ENCODE measurements at regions not wholly inside any gene's neighbourhood (a gene's known extent, or its start where the extent isn't known, plus 50 kb on each side); places are given as distances from the start of the nearest gene placed in this dataset.
"Not testable (repeated sequence)": the region's sequence is repeated elsewhere in the genome, so short reads cannot be mapped to it uniquely, and the experiment has no call there.

- no peak overlapping the region for H3K4me3 ChIP-seq (ENCODE audit: control insufficient read depth, low read depth, low read length)
- DNase-seq (ENCODE audit: low read depth): peak; percentile 49
- TF ChIP-seq CTCF (conservative IDR thresholded peaks at IDR 0.05; ENCODE audit: control insufficient read depth, insufficient read depth, low read depth, low read length): no peak
These were observed 587.1 kb upstream of the CPEB2 start for GRCh38 chr4:14415146-14415545.

GRCh38 chr4:14419516-14419915 is 582.8 kb upstream of the CPEB2 start:
- H3K4me3 ChIP-seq (ENCODE audit: control insufficient read depth, low read depth, low read length): no peak overlapping the region
- no peak for DNase-seq (ENCODE audit: low read depth)
- TF ChIP-seq CTCF (conservative IDR thresholded peaks at IDR 0.05; ENCODE audit: control insufficient read depth, insufficient read depth, low read depth, low read length): no peak

- DNase-seq (ENCODE audit: low read depth); H3K4me3 ChIP-seq (ENCODE audit: control insufficient read depth, low read depth, low read length): not testable (repeated sequence)
These were observed 576.0 kb upstream of the CPEB2 start for GRCh38 chr4:14426297-14426696.

- H3K4me3 ChIP-seq (ENCODE audit: control insufficient read depth, low read depth, low read length): no peak overlapping the region
- DNase-seq (ENCODE audit: low read depth): peak; percentile 66
- no peak for TF ChIP-seq CTCF (conservative IDR thresholded peaks at IDR 0.05; ENCODE audit: control insufficient read depth, insufficient read depth, low read depth, low read length)
These were observed 574.2 kb upstream of the CPEB2 start for GRCh38 chr4:14428125-14428524.

- TF ChIP-seq CTCF (conservative IDR thresholded peaks at IDR 0.05; ENCODE audit: control insufficient read depth, insufficient read depth, low read depth, low read length): no peak
- no peak overlapping the region for H3K4me3 ChIP-seq (ENCODE audit: control insufficient read depth, low read depth, low read length)
- no peak for DNase-seq (ENCODE audit: low read depth)
These were observed 570.8 kb upstream of the CPEB2 start for GRCh38 chr4:14431155-14432134.

- TF ChIP-seq CTCF (conservative IDR thresholded peaks at IDR 0.05; ENCODE audit: control insufficient read depth, insufficient read depth, low read depth, low read length): no peak
- DNase-seq (ENCODE audit: low read depth): peak; percentile 27
- no peak overlapping the region for H3K4me3 ChIP-seq (ENCODE audit: control insufficient read depth, low read depth, low read length)
These were observed 567.8 kb upstream of the CPEB2 start for GRCh38 chr4:14434483-14434882.

- H3K4me3 ChIP-seq (ENCODE audit: control insufficient read depth, low read depth, low read length): no peak overlapping the region
- DNase-seq (ENCODE audit: low read depth): peak; percentile 56
- no peak for TF ChIP-seq CTCF (conservative IDR thresholded peaks at IDR 0.05; ENCODE audit: control insufficient read depth, insufficient read depth, low read depth, low read length)
These were observed 567.4 kb upstream of the CPEB2 start for GRCh38 chr4:14434916-14435315.

Data from fibroblast of mammary gland (primary cell).